ENCODE measurements at regions not wholly inside any gene's neighbourhood (a gene's known extent, or its start where the extent isn't known, plus 50 kb on each side); places are given as distances from the start of the nearest gene placed in this dataset.
"Not testable (repeated sequence)": the region's sequence is repeated elsewhere in the genome, so short reads cannot be mapped to it uniquely, and the experiment has no call there.

DNA sequence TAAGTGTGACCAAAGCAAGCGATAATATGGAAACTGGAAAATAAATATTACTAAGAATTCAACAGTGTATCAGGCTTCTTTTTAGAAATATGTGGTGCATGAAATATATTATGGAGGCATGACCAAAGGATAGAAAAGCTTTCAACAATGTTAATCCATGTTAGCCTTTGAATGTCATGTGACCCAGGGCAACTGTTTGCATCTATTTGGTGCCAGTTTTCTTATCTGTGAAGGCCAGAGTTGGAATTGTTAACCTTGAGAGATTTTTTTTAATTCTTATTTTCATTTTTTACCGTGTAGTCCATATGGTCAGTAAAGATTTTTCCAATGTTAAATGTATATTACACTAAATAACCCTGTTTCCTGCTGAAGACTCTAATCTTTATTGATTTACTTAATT is 411.1 kb downstream of the BCKDHB start:
- H3K4me3 ChIP-seq (ENCODE audit: low read length) = no peak overlapping the region

DNA sequence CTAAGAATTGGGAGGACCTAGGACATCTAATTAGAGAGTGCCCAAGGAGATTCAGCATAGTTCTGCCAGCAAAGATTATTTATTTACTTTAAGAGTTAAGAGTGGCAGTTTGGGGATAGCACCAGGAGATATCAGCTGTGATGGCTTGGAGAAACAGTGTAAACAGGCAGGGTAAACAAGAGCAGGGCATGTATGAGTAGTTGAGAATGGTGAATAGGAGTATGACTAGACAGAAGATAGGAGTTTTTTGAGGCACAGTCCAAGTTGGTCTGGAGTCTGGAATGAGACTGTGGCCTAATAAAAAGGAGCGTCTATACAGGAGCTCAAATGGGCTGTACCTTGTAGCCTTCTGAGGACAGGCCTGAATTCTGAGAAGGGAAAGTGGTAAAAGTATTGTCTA is 404.1 kb downstream of the BCKDHB start:
- H3K79me2 ChIP-seq (ENCODE audit: low read length); H2AFZ ChIP-seq (ENCODE audit: low read depth, low read length); H4K20me1 ChIP-seq (ENCODE audit: insufficient read depth, low read length); H3K9ac ChIP-seq (ENCODE audit: low read length); H3K9me3 ChIP-seq (ENCODE audit: insufficient read depth, low read length); H3K27me3 ChIP-seq (ENCODE audit: low read depth, low read length); H3K4me1 ChIP-seq (ENCODE audit: low read length); H3K4me2 ChIP-seq (ENCODE audit: low read length); H3K36me3 ChIP-seq (replicated peaks; ENCODE audit: low read depth, low read length); H3K27ac ChIP-seq (ENCODE audit: low read length); H3K4me3 ChIP-seq (ENCODE audit: low read length): not testable (repeated sequence)

More for the DNA sequence above, 411.1 kb downstream of the BCKDHB start:
- Histone ChIP-seq H2AFZ (ENCODE audit: low read depth, low read length) (no peak overlapping the region), H3K27ac (ENCODE audit: low read length) (no peak overlapping the region), H3K4me1 (ENCODE audit: low read length) (no peaks in the 10 kb centered on the region), H3K36me3 (replicated peaks; ENCODE audit: low read depth, low read length) (no peaks in the 10 kb centered on the region), H3K79me2 (ENCODE audit: low read length) (no peaks in the 10 kb centered on the region), H3K4me2 (ENCODE audit: low read length) (no peak overlapping the region), H3K9ac (ENCODE audit: low read length) (no peak overlapping the region), H3K9me3 (ENCODE audit: insufficient read depth, low read length) (no peaks in the 10 kb centered on the region), H4K20me1 (ENCODE audit: insufficient read depth, low read length) (no peaks in the 10 kb centered on the region), H3K27me3 (ENCODE audit: low read depth, low read length) (no peaks in the 10 kb centered on the region)
- TF ChIP-seq, protein P1, sequence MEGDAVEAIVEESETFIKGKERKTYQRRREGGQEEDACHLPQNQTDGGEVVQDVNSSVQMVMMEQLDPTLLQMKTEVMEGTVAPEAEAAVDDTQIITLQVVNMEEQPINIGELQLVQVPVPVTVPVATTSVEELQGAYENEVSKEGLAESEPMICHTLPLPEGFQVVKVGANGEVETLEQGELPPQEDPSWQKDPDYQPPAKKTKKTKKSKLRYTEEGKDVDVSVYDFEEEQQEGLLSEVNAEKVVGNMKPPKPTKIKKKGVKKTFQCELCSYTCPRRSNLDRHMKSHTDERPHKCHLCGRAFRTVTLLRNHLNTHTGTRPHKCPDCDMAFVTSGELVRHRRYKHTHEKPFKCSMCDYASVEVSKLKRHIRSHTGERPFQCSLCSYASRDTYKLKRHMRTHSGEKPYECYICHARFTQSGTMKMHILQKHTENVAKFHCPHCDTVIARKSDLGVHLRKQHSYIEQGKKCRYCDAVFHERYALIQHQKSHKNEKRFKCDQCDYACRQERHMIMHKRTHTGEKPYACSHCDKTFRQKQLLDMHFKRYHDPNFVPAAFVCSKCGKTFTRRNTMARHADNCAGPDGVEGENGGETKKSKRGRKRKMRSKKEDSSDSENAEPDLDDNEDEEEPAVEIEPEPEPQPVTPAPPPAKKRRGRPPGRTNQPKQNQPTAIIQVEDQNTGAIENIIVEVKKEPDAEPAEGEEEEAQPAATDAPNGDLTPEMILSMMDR (IDR thresholded peaks at IDR 0.05; ENCODE audit: low read depth, low read length) = no peak
- no peak for TF ChIP-seq EZH2phosphoT487 (IDR thresholded peaks at IDR 0.05; ENCODE audit: low read depth)

DNA sequence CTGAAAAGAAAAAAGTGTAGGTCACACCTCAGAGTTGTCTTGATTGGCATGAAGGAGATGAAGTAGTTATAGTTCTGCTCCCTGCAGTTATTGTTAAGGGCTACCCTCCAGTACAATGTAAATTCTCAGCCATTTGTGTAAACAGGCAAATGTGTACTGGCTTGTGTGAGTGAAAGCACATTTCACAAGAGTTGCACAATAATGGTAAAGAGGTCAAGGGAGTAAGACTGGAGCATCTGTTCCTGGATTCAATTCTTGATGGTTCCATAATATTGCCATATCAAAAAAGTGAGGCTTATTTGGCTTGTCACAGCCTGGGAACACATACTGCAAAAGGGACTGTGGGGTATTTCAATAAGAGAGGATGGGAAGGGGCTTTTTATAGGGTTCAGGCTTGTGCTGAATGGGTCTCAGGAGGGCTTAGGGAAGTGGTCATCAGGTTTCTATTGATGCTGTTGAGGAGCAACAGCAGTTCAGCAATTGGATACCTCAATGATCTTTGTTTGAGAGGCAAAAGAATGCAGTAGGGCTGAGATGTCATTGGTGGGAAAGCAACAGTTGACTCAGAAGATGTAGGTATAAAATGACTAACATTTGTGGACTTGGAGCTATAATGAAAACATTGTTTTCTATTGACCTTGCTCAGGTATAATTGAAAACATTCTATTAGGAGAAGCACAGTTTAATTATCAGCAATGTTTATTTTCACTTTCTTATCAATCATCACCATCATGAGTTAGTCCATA is 402.6 kb downstream of the BCKDHB start:
- H3K4me1 ChIP-seq (ENCODE audit: low read length) = no peaks in the 10 kb centered on the region
- TF ChIP-seq, protein P1 (IDR thresholded peaks at IDR 0.05; ENCODE audit: low read depth, low read length) = no peak
- TF ChIP-seq EZH2phosphoT487 (IDR thresholded peaks at IDR 0.05; ENCODE audit: low read depth) = no peak
- no peak overlapping the region for H2AFZ ChIP-seq (ENCODE audit: low read depth, low read length)

DNA sequence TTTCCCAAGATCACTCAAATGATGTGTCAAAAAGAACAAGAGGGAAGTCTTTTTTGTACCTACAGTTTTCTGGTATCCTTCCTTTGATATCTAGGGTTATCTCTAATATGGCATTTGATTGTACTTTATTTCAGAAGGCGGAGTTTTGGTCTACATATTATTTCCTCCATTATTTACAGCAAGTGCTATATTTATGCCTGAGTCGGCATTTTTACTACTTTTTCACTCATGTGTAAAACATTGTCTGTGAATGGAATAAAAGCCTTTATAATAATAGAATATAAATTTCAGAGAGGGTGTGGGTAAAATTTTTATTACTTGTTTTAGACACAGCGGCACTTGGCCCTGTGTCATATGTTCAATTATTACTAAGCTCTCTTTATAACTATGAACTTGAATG is 398.4 kb downstream of the BCKDHB start:
- H2AFZ ChIP-seq (ENCODE audit: low read depth, low read length) = no peak overlapping the region
- H3K4me3 ChIP-seq (ENCODE audit: low read length) = no peak overlapping the region
- TF ChIP-seq, protein P1 (IDR thresholded peaks at IDR 0.05; ENCODE audit: low read depth, low read length) = no peak
- TF ChIP-seq EZH2phosphoT487 (IDR thresholded peaks at IDR 0.05; ENCODE audit: low read depth) = no peak
- H3K79me2 ChIP-seq (ENCODE audit: low read length) = no peaks in the 10 kb centered on the region
- H3K9me3 ChIP-seq (ENCODE audit: insufficient read depth, low read length) = no peaks in the 10 kb centered on the region
- H3K36me3 ChIP-seq (replicated peaks; ENCODE audit: low read depth, low read length) = no peaks in the 10 kb centered on the region
- no peaks in the 10 kb centered on the region for H3K4me1 ChIP-seq (ENCODE audit: low read length)
- H3K27me3 ChIP-seq (ENCODE audit: low read depth, low read length) = no peaks in the 10 kb centered on the region
- H3K27ac ChIP-seq (ENCODE audit: low read length) = no peak overlapping the region
- H4K20me1 ChIP-seq (ENCODE audit: insufficient read depth, low read length) = no peaks in the 10 kb centered on the region
- no peak overlapping the region for H3K9ac ChIP-seq (ENCODE audit: low read length)
- no peak overlapping the region for H3K4me2 ChIP-seq (ENCODE audit: low read length)

More for the DNA sequence above, 402.6 kb downstream of the BCKDHB start:
- Histone ChIP-seq H3K27ac (ENCODE audit: low read length) (no peak overlapping the region), H3K9me3 (ENCODE audit: insufficient read depth, low read length) (no peaks in the 10 kb centered on the region), H3K79me2 (ENCODE audit: low read length) (no peaks in the 10 kb centered on the region), H3K36me3 (replicated peaks; ENCODE audit: low read depth, low read length) (no peaks in the 10 kb centered on the region), H3K4me2 (ENCODE audit: low read length) (no peak overlapping the region), H3K4me3 (ENCODE audit: low read length) (no peak overlapping the region), H3K9ac (ENCODE audit: low read length) (no peak overlapping the region), H3K27me3 (ENCODE audit: low read depth, low read length) (no peaks in the 10 kb centered on the region), H4K20me1 (ENCODE audit: insufficient read depth, low read length) (no peaks in the 10 kb centered on the region)
